ENCODE measurements at regions not wholly inside any gene's neighbourhood (a gene's known extent, or its start where the extent isn't known, plus 50 kb on each side); places are given as distances from the start of the nearest gene placed in this dataset.

DNA sequence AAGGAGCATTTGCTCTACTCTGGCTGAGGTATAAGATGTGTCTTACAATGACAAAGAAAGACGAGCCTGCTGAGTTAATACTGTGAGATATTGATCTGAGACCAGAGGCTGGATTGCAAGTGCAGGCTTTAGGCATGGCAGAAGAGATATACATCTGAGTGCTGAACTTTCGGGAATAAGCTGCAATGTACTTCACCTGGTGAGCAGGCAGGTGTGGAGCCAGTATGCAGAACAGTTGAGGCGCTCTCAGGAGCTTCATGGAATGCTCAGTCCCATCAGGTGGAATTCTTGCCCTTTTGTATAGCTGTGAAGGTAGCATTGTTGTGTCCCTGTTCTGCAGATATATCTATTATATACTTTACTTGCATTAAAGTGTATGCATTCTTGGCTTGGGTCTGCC lies 179.3 kb upstream of the RIMS1 start:
- Histone ChIP-seq H3K4me3 (no peak overlapping the region), H3K4me1 (no peaks in the 10 kb centered on the region), H3K27ac (no peak overlapping the region), H3K27me3 (no peaks in the 10 kb centered on the region), H3K9me3 (no peaks in the 10 kb centered on the region), H3K36me3 (no peaks in the 10 kb centered on the region)
- no peak for DNase-seq (ENCODE audit: low spot score in 2 of 2)
- intact Hi-C loops (cut with DNase I; ENCODE audit: low total_unique reads), result no loop called here
- TF ChIP-seq, protein P1, sequence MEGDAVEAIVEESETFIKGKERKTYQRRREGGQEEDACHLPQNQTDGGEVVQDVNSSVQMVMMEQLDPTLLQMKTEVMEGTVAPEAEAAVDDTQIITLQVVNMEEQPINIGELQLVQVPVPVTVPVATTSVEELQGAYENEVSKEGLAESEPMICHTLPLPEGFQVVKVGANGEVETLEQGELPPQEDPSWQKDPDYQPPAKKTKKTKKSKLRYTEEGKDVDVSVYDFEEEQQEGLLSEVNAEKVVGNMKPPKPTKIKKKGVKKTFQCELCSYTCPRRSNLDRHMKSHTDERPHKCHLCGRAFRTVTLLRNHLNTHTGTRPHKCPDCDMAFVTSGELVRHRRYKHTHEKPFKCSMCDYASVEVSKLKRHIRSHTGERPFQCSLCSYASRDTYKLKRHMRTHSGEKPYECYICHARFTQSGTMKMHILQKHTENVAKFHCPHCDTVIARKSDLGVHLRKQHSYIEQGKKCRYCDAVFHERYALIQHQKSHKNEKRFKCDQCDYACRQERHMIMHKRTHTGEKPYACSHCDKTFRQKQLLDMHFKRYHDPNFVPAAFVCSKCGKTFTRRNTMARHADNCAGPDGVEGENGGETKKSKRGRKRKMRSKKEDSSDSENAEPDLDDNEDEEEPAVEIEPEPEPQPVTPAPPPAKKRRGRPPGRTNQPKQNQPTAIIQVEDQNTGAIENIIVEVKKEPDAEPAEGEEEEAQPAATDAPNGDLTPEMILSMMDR (IDR thresholded peaks at IDR 0.05), result no peak
- TF ChIP-seq POLR2AphosphoS5 (IDR thresholded peaks at IDR 0.05) (no peak), POLR2A (IDR thresholded peaks at IDR 0.05) (no peak)

DNA sequence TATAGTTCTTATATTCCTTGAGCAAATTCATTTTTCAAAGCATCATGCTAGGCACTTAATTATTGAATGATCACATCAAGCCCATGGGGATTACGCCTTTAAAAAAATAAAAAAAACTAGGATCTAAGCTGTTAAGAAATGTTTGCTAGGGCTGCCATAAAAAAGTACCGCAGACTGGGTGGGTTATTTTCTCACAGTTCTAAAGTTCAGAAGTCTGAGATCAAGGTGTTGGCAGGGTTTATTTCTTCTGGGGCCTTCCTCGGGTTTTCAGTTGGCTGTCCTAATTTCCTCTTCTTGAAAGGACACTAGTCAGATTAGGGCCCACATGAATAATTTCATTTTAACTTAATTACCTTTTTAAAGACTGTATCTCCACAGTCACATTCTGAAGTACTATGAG lies 165.6 kb upstream of the RIMS1 start:
- Histone ChIP-seq H3K36me3 (no peaks in the 10 kb centered on the region), H3K27me3 (no peaks in the 10 kb centered on the region), H3K9me3 (no peaks in the 10 kb centered on the region), H3K4me1 (no peaks in the 10 kb centered on the region), H3K27ac (no peak overlapping the region), H3K4me3 (no peak overlapping the region)
- no peak for DNase-seq (ENCODE audit: low spot score in 2 of 2)
- TF ChIP-seq POLR2A (IDR thresholded peaks at IDR 0.05) (no peak), POLR2AphosphoS5 (IDR thresholded peaks at IDR 0.05) (no peak)
- TF ChIP-seq, protein P1 (IDR thresholded peaks at IDR 0.05), result no peak
- intact Hi-C loops (cut with DNase I; ENCODE audit: low total_unique reads), result no loop called here

DNA sequence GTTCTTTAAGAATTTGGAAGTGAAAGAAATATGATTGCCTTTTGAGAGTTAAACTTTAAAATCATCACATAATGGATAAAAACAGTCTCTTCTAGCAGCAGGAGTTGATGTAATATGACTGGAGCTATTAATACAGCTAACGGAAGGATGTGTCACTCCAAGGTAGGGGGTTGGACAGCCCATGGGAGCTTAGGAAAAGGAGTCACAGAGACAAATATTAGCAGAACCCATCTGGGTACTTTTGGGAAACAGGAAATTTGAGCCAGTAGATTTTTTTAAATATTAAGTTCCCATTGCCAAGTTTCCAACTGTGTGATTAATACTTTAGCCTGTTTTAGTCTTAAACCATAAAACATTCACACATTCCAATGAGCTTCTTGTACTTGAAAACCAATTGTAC lies 164.7 kb upstream of the RIMS1 start:
- DNase-seq (ENCODE audit: low spot score in 2 of 2), result no peak
- Histone ChIP-seq H3K4me3 (no peak overlapping the region), H3K4me1 (no peaks in the 10 kb centered on the region), H3K27me3 (no peaks in the 10 kb centered on the region), H3K36me3 (no peaks in the 10 kb centered on the region), H3K27ac (no peak overlapping the region), H3K9me3 (no peaks in the 10 kb centered on the region)
- TF ChIP-seq, protein P1 (IDR thresholded peaks at IDR 0.05), result no peak
- intact Hi-C loops (cut with DNase I; ENCODE audit: low total_unique reads), result no loop called here

DNA sequence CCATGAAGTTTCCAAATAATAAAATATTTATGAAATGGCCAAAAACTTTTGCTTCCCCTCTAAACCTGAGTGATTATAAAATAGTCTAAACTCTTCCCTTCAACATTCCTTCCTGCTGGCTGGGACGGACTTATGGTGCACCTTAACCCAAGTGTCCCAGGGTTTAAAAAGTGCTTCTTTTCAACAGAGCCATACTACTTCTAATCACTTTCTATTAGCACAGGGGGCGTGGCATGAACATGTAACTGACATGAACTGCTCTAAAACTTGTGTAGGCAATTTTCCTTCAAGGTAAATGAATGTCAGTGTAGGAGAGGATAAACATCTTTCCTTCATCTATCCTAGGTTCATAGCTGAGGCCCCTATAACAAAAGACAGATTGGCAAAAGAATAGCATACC lies 163.6 kb upstream of the RIMS1 start:
- Histone ChIP-seq H3K36me3 (no peaks in the 10 kb centered on the region), H3K27ac (no peak overlapping the region), H3K9me3 (no peaks in the 10 kb centered on the region), H3K4me1 (no peaks in the 10 kb centered on the region), H3K4me3 (no peak overlapping the region), H3K27me3 (no peaks in the 10 kb centered on the region)
- TF ChIP-seq POLR2AphosphoS5 (IDR thresholded peaks at IDR 0.05), result no peak
- TF ChIP-seq, protein P1 (IDR thresholded peaks at IDR 0.05), result no peak
- TF ChIP-seq POLR2A (IDR thresholded peaks at IDR 0.05), result no peak
- intact Hi-C loops (cut with DNase I; ENCODE audit: low total_unique reads), result no loop called here
- DNase-seq (ENCODE audit: low spot score in 2 of 2), result no peak

DNA sequence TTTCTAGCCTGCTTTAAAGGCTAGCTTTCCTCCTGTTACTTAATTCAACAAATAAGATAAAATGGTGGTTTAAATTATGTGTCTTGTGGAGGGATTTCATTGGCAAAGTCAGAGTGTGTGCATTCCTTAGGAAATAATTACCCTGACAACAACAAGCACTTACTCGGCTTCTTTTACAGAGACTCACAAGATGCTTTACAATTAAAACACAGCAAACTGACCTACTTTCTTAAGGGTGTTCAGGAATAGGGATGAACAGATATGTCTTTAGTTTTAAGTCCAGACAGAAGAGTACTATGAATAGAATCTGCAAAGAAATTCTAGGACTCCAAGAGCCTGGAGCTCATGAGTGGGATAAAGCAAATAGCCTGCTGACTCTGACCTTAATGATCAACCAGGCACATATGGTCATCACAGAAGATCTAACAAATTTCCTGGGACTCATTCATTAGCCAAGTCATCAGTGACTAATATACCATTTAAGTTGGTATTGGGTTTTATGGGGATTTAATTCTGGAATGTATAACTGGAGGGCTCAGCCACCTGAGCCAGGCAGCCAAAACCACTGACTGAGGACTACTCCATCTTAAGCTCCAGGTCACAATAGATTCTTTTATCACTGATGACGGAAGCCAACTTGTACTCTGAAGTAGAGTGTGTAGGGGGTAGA lies 161.8 kb upstream of the RIMS1 start:
- Histone ChIP-seq H3K27ac (no peak overlapping the region), H3K27me3 (no peaks in the 10 kb centered on the region), H3K9me3 (no peaks in the 10 kb centered on the region), H3K4me1 (no peaks in the 10 kb centered on the region), H3K36me3 (no peaks in the 10 kb centered on the region), H3K4me3 (no peak overlapping the region)
- intact Hi-C loops (cut with DNase I; ENCODE audit: low total_unique reads), result no loop called here
- TF ChIP-seq POLR2A (IDR thresholded peaks at IDR 0.05), result no peak
- no peak for TF ChIP-seq POLR2AphosphoS5 (IDR thresholded peaks at IDR 0.05)
- TF ChIP-seq, protein P1 (IDR thresholded peaks at IDR 0.05), result no peak
- DNase-seq (ENCODE audit: low spot score in 2 of 2), result no peak

All from breast epithelium (tissue), 4 donors.